ENCODE measurements at regions not wholly inside any gene's neighbourhood (a gene's known extent, or its start where the extent isn't known, plus 50 kb on each side); places are given as distances from the start of the nearest gene placed in this dataset.
"Not testable (repeated sequence)": the region's sequence is repeated elsewhere in the genome, so short reads cannot be mapped to it uniquely, and the experiment has no call there.

GRCh38 chr19:30263830-30264381 is 108.3 kb upstream of the ZNF536 start:
- H3K27ac Mint-ChIP-seq: no peak overlapping the region
- no peaks in the 10 kb centered on the region for H3K36me3 Mint-ChIP-seq (ENCODE audit: low read depth)
- DNase-seq (no peak), ATAC-seq (no peak)
- TF ChIP-seq, protein P1, sequence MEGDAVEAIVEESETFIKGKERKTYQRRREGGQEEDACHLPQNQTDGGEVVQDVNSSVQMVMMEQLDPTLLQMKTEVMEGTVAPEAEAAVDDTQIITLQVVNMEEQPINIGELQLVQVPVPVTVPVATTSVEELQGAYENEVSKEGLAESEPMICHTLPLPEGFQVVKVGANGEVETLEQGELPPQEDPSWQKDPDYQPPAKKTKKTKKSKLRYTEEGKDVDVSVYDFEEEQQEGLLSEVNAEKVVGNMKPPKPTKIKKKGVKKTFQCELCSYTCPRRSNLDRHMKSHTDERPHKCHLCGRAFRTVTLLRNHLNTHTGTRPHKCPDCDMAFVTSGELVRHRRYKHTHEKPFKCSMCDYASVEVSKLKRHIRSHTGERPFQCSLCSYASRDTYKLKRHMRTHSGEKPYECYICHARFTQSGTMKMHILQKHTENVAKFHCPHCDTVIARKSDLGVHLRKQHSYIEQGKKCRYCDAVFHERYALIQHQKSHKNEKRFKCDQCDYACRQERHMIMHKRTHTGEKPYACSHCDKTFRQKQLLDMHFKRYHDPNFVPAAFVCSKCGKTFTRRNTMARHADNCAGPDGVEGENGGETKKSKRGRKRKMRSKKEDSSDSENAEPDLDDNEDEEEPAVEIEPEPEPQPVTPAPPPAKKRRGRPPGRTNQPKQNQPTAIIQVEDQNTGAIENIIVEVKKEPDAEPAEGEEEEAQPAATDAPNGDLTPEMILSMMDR (IDR thresholded peaks at IDR 0.05): no peak
- H3K4me3 Mint-ChIP-seq: no peak overlapping the region
- H3K4me1 Mint-ChIP-seq (ENCODE audit: low read depth): no peaks in the 10 kb centered on the region
- H3K9me3 Mint-ChIP-seq: no peaks in the 10 kb centered on the region
- ChIA-PET POLR2A (no interaction called here), CTCF (no interaction called here)
- H3K27me3 Mint-ChIP-seq: peaks cover 16% of the 10 kb centered on the region
- intact Hi-C loops (cut with micrococcal nuclease): no loop called here

- CTCF ChIA-PET, ATAC-seq: not testable (repeated sequence)
- peaks cover 16% of the 10 kb centered on the region for H3K27me3 Mint-ChIP-seq
Observed at GRCh38 chr19:30265918-30266317, 106.3 kb upstream of the ZNF536 start.

DNA sequence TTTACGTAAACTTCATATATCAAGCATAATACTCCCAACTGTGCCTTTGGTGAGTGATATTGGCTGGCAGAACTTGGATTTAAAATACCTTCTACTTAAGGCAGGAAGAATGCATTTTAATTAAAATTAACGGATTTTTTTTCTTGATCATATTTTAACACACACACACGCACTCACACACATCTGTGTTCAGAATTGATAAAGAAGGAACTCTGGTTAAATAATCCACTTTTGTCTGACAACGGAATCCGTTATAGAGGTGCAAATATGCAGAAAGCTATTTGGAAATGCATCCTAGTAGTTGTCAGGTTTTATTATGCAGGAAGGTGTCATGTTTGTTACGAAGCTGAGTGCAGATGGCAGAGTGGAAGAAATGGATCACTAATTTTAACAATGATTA is 105.5 kb upstream of the ZNF536 start:
- CTCF ChIA-PET: no interaction called here
- intact Hi-C loops (cut with micrococcal nuclease): no loop called here
- Mint-ChIP-seq H3K27ac (no peak overlapping the region), H3K4me1 (ENCODE audit: low read depth) (no peaks in the 10 kb centered on the region), H3K27me3 (peaks cover 16% of the 10 kb centered on the region), H3K36me3 (ENCODE audit: low read depth) (no peaks in the 10 kb centered on the region), H3K4me3 (no peak overlapping the region), H3K9me3 (no peaks in the 10 kb centered on the region)
- ATAC-seq (no peak), DNase-seq (no peak)
- POLR2A ChIA-PET: no interaction called here
- TF ChIP-seq, protein P1 (IDR thresholded peaks at IDR 0.05): no peak

More at GRCh38 chr19:30265918-30266317, 106.3 kb upstream of the ZNF536 start:
- H3K4me3 Mint-ChIP-seq; POLR2A ChIA-PET; DNase-seq; intact Hi-C loops (cut with micrococcal nuclease); H3K9me3 Mint-ChIP-seq; H3K4me1 Mint-ChIP-seq (ENCODE audit: low read depth); H3K27ac Mint-ChIP-seq; H3K36me3 Mint-ChIP-seq (ENCODE audit: low read depth): not testable (repeated sequence)

GRCh38 chr19:30267332-30267731 is 104.9 kb upstream of the ZNF536 start:
- Mint-ChIP-seq H3K4me1 (ENCODE audit: low read depth) (no peaks in the 10 kb centered on the region), H3K4me3 (no peak overlapping the region), H3K27me3 (peaks cover 16% of the 10 kb centered on the region), H3K36me3 (ENCODE audit: low read depth) (no peaks in the 10 kb centered on the region), H3K27ac (no peak overlapping the region), H3K9me3 (no peaks in the 10 kb centered on the region)
- ChIA-PET CTCF (no interaction called here), POLR2A (no interaction called here)
- ATAC-seq: no peak
- no peak for DNase-seq
- intact Hi-C loops (cut with micrococcal nuclease): no loop called here
- TF ChIP-seq, protein P1 (IDR thresholded peaks at IDR 0.05): no peak

- intact Hi-C loops (cut with micrococcal nuclease): no loop called here
- ChIA-PET POLR2A (no interaction called here), CTCF (no interaction called here)
- Mint-ChIP-seq H3K36me3 (ENCODE audit: low read depth) (no peaks in the 10 kb centered on the region), H3K4me1 (ENCODE audit: low read depth) (no peaks in the 10 kb centered on the region), H3K9me3 (peaks cover 5% of the 10 kb centered on the region), H3K4me3 (no peak overlapping the region), H3K27me3 (peaks cover 15% of the 10 kb centered on the region), H3K27ac (no peak overlapping the region)
- ATAC-seq (no peak), DNase-seq (no peak)
- TF ChIP-seq, protein P1 (IDR thresholded peaks at IDR 0.05): no peak
Observed at GRCh38 chr19:30268601-30269000, 103.6 kb upstream of the ZNF536 start.

- Mint-ChIP-seq H3K27ac (no peak overlapping the region), H3K4me1 (ENCODE audit: low read depth) (no peaks in the 10 kb centered on the region), H3K27me3 (peaks cover 13% of the 10 kb centered on the region), H3K4me3 (no peak overlapping the region), H3K9me3 (peaks cover 5% of the 10 kb centered on the region), H3K36me3 (ENCODE audit: low read depth) (no peaks in the 10 kb centered on the region)
- POLR2A ChIA-PET: no interaction called here
- DNase-seq: no peak
- TF ChIP-seq, protein P1 (IDR thresholded peaks at IDR 0.05): no peak
- CTCF ChIA-PET: no interaction called here
- no peak for ATAC-seq
- intact Hi-C loops (cut with micrococcal nuclease): no loop called here
Observed at GRCh38 chr19:30269638-30270037, 102.5 kb upstream of the ZNF536 start.
